A673 (cell line): ENCODE measurements at regions not wholly inside any gene's neighbourhood (a gene's known extent, or its start where the extent isn't known, plus 50 kb on each side); places are given as distances from the start of the nearest gene placed in this dataset.

Experiments used
- EZH2 ChIP-seq: fragments of 200-600 bp; sonication (generic); IDR thresholded peaks from 2 replicates; pipeline ENCODE4 v1.6.1; 2017; ENCODE audit warnings: borderline replicate concordance, low read depth, mild to moderate bottlenecking, mixed read lengths, antibody characterized with exemption, low read length; ENCODE audit not compliant: poor library complexity, severe bottlenecking
- TF ChIP-seq, protein P1 (sequence below): fragments of 300-800, 200-600 bp; sonication (generic); conservative IDR thresholded peaks from 2 replicates; pipeline ENCODE4 v1.5.1; 2017; ENCODE audit warnings: low read depth, mild to moderate bottlenecking, antibody characterized with exemption, low read length, moderate library complexity, mixed read lengths

DNA sequence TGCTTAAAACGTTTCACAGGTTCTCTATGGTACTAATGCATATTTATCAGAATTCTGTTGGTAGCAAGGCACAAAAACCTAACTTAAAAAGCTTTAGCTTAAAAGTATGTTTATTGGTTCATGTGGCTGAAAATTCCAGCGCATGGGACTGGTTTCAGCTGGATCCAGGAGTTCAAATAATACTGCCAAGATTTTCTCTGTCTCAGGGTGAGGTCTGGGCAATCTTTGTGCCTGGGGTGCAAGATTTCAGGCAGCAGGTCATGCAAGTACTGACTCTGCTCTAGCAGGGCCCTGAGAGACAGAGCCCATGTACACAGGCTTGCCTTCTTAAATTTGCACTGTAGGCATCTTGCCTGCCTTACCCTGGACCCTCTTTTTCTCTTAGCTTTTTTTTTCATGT is 134.2 kb upstream of the GAS1 start:
- TF ChIP-seq, protein P1, sequence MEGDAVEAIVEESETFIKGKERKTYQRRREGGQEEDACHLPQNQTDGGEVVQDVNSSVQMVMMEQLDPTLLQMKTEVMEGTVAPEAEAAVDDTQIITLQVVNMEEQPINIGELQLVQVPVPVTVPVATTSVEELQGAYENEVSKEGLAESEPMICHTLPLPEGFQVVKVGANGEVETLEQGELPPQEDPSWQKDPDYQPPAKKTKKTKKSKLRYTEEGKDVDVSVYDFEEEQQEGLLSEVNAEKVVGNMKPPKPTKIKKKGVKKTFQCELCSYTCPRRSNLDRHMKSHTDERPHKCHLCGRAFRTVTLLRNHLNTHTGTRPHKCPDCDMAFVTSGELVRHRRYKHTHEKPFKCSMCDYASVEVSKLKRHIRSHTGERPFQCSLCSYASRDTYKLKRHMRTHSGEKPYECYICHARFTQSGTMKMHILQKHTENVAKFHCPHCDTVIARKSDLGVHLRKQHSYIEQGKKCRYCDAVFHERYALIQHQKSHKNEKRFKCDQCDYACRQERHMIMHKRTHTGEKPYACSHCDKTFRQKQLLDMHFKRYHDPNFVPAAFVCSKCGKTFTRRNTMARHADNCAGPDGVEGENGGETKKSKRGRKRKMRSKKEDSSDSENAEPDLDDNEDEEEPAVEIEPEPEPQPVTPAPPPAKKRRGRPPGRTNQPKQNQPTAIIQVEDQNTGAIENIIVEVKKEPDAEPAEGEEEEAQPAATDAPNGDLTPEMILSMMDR = no peak
- no peak for TF ChIP-seq EZH2
